B cell (primary cell): ENCODE measurements at regions not wholly inside any gene's neighbourhood (a gene's known extent, or its start where the extent isn't known, plus 50 kb on each side); places are given as distances from the start of the nearest gene placed in this dataset.

ENCODE experiments used
- ATAC-seq: fragments of 200-7000 bp; cut with Tn5 transposase; one replicate; pipeline ENCODE4 v1.10.0; 2021; ENCODE audit warnings: low read depth, mild to moderate bottlenecking, moderate number of reproducible peaks, moderate library complexity
- CTCF ChIA-PET: fragments of 350-600 bp; sonication (Branson Sonifier 250); formaldehyde crosslinking; loops from one replicate; lab custom pipeline; 2021; ENCODE audit warnings: antibody characterized with exemption, inconsistent platforms; lab: Charles Lee
- POLR2A ChIA-PET: fragments of 350-600 bp; sonication (Branson Sonifier 250); formaldehyde crosslinking; loops from one replicate; lab custom pipeline; 2021; ENCODE audit warnings: antibody characterized with exemption; lab: Charles Lee
- DNase-seq: peaks from one replicate; pipeline ENCODE4 v3.0.0; 2013
- H2AFZ ChIP-seq: 2 replicates; pipeline ENCODE4 v1.6.1; 2012; ENCODE audit warnings: mild to moderate bottlenecking, low read depth, low read length; ENCODE audit not compliant: insufficient read depth, poor library complexity, severe bottlenecking
- H3K27ac ChIP-seq, 2 donors: 1 replicate in 1 of 2; 2 replicates in 1 of 2; pipeline ENCODE4 v1.5.1; 2012 to 2013; ENCODE audit warnings: low read length in 2 of 2, mild to moderate bottlenecking in 2 of 2, moderate library complexity in 1 of 2
- H3K27me3 ChIP-seq, 4 experiments: fragments of 200-600 bp in 1 of 4; sonication (generic) in 1 of 4; replicated peaks in 1 of 4; 1 replicate in 2 of 4; 2 replicates in 2 of 4; pipeline versions ENCODE4 v1.6.1 to v1.7.0; 2013 to 2016; ENCODE audit warnings: low read length in 3 of 4, mild to moderate bottlenecking in 2 of 4, mixed read lengths in 1 of 4, moderate library complexity in 1 of 4; ENCODE audit not compliant: insufficient read depth in 4 of 4, control insufficient read depth in 3 of 4; ENCODE audit errors: control extremely low read depth in 1 of 4
- H3K36me3 ChIP-seq, 2 experiments: replicated peaks in 1 of 2; 1 replicate in 1 of 2; 2 replicates in 1 of 2; pipeline versions ENCODE4 v1.6.1 to v1.7.1; 2013; ENCODE audit warnings: low read length in 1 of 2; ENCODE audit not compliant: insufficient read depth in 2 of 2, control insufficient read depth in 1 of 2; ENCODE audit errors: control extremely low read depth in 1 of 2, extremely low read depth in 1 of 2
- H3K4me1 ChIP-seq, 2 donors: fragments of 200-600 bp in 1 of 2; sonication (generic) in 1 of 2; 1 replicate in 1 of 2; 2 replicates in 1 of 2; pipeline versions ENCODE4 v1.5.1 to v1.6.1; 2013 to 2017; ENCODE audit warnings: low read length in 2 of 2; ENCODE audit not compliant: control insufficient read depth in 2 of 2, insufficient read depth in 2 of 2
- H3K4me2 ChIP-seq: replicated peaks from 2 replicates; pipeline ENCODE3; 2012; ENCODE audit warnings: mild to moderate bottlenecking, low read depth, low read length; ENCODE audit not compliant: poor library complexity, severe bottlenecking
- H3K4me3 ChIP-seq, 5 experiments: fragments of 200-600 bp in 1 of 5; sonication (generic) in 1 of 5; 1 replicate in 3 of 5; 2 replicates in 2 of 5; pipeline versions ENCODE4 v1.5.1 to v1.7.0; 2011 to 2016; ENCODE audit warnings: low read length in 4 of 5, mild to moderate bottlenecking in 4 of 5, low read depth in 2 of 5, control low read depth in 1 of 5, moderate library complexity in 1 of 5; ENCODE audit not compliant: insufficient read depth in 1 of 5; ENCODE audit errors: control extremely low read depth in 1 of 5, extremely low read depth in 1 of 5
- H3K79me2 ChIP-seq: fragments of 200-600 bp; sonication (generic); one replicate; pipeline ENCODE4 v1.6.0; 2016; ENCODE audit warnings: low read length; ENCODE audit not compliant: control insufficient read depth, insufficient read depth
- H3K9ac ChIP-seq: fragments of 200-600 bp; sonication (generic); 2 replicates; pipeline ENCODE4 v1.6.1; 2017; ENCODE audit warnings: mild to moderate bottlenecking, low read length, moderate library complexity
- H3K9me3 ChIP-seq, 3 donors: one replicate each; pipeline versions ENCODE4 v1.6.1 to v1.7.1; 2013; ENCODE audit warnings: low read length in 2 of 3; ENCODE audit not compliant: control insufficient read depth in 2 of 3, insufficient read depth in 1 of 3; ENCODE audit errors: control extremely low read depth in 1 of 3
- H4K20me1 ChIP-seq: 2 replicates; pipeline ENCODE4 v1.6.0; 2012; ENCODE audit warnings: mild to moderate bottlenecking, low read length; ENCODE audit not compliant: insufficient read depth, control insufficient read depth, poor library complexity, severe bottlenecking
- H3K27ac Mint-ChIP-seq: one replicate; pipeline ENCODE4 v1.8.0; 2021; ENCODE audit warnings: mixed read lengths
- H3K27me3 Mint-ChIP-seq: one replicate; pipeline ENCODE4 v1.8.0; 2021; ENCODE audit warnings: mixed read lengths
- H3K4me1 Mint-ChIP-seq: one replicate; pipeline ENCODE4 v1.8.0; 2021; ENCODE audit warnings: mixed read lengths
- H3K4me3 Mint-ChIP-seq: one replicate; pipeline ENCODE4 v1.8.0; 2021; ENCODE audit warnings: mixed read lengths
- H3K9me3 Mint-ChIP-seq: one replicate; pipeline ENCODE4 v1.8.0; 2022; ENCODE audit warnings: mixed read lengths; ENCODE audit not compliant: insufficient read depth
- EZH2 ChIP-seq: IDR thresholded peaks from 2 replicates; pipeline ENCODE4 v1.6.1; 2012; ENCODE audit warnings: borderline replicate concordance, low read depth, mild to moderate bottlenecking, moderate library complexity, low read length; ENCODE audit not compliant: insufficient read depth, poor library complexity, severe bottlenecking
- WGBS: methylation state at CpG from one replicate; pipeline ENCODE4 v1.1.5; 2013; ENCODE audit warnings: missing lambda C conversion rate; ENCODE audit not compliant: insufficient coverage; 5-methylcytosine and 5-hydroxymethylcytosine counted together
- intact Hi-C: fragments of 100-400 bp; cut with micrococcal nuclease; formaldehyde crosslinking; loops from one replicate; pipeline ENCODE4 v1.10.0; 2022
- TF ChIP-seq, protein P1 (sequence below): fragments of 200-600 bp; IDR thresholded peaks from one replicate; pipeline ENCODE4 v1.8.0; 2022; ENCODE audit warnings: antibody characterized with exemption, mild to moderate bottlenecking

DNA sequence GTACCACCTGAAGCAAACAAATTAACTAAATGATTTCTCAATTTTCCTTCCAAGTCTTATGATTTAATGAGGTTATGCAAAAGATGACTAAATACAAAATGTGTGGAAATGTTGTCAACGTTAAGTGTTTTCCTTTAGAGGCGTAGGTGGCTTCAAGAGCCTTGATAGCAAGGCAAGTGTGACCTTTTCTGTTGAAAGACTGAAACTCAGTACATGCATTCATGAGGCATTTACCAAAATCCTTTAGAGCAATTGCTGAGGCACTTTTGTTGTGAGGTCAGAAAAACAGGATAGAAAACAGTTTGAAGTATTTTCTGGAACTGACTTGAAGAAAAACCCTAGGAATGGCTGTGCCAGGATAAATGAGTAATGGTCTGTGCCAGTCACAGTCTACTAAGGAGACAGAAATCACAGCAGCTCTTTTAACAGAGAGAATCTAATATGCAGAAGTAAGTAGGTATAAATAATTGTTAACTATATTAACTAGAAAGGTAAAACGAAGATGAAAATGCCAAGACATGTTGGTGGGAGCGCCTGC, 326.5 kb upstream of the CDH20 start:
- H3K4me2 ChIP-seq: no peak overlapping the region
- Mint-ChIP-seq H3K9me3 (no peaks in the 10 kb centered on the region), H3K27me3 (no peaks in the 10 kb centered on the region), H3K4me1 (no peaks in the 10 kb centered on the region), H3K4me3 (no peak overlapping the region), H3K27ac (no peak overlapping the region)
- no peaks in the 10 kb centered on the region for H3K36me3 ChIP-seq
- intact Hi-C loops: no loop called here
- H4K20me1 ChIP-seq: no peaks in the 10 kb centered on the region
- ChIA-PET CTCF (no interaction called here), POLR2A (no interaction called here)
- H3K27me3 ChIP-seq: no peaks in the 10 kb centered on the region
- DNase-seq (no peak), ATAC-seq (no peak)
- 84% methylated on average over 3 of the region's 4 CpGs for WGBS
- H2AFZ ChIP-seq: no peak overlapping the region
- H3K4me3 ChIP-seq: no peak overlapping the region
- H3K9me3 ChIP-seq: no peaks in the 10 kb centered on the region
- H3K9ac ChIP-seq: no peak overlapping the region
- H3K79me2 ChIP-seq: no peaks in the 10 kb centered on the region
- no peak for TF ChIP-seq EZH2
- TF ChIP-seq, protein P1, sequence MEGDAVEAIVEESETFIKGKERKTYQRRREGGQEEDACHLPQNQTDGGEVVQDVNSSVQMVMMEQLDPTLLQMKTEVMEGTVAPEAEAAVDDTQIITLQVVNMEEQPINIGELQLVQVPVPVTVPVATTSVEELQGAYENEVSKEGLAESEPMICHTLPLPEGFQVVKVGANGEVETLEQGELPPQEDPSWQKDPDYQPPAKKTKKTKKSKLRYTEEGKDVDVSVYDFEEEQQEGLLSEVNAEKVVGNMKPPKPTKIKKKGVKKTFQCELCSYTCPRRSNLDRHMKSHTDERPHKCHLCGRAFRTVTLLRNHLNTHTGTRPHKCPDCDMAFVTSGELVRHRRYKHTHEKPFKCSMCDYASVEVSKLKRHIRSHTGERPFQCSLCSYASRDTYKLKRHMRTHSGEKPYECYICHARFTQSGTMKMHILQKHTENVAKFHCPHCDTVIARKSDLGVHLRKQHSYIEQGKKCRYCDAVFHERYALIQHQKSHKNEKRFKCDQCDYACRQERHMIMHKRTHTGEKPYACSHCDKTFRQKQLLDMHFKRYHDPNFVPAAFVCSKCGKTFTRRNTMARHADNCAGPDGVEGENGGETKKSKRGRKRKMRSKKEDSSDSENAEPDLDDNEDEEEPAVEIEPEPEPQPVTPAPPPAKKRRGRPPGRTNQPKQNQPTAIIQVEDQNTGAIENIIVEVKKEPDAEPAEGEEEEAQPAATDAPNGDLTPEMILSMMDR: no peak
- no peaks in the 10 kb centered on the region for H3K4me1 ChIP-seq
- H3K27ac ChIP-seq: no peak overlapping the region

DNA sequence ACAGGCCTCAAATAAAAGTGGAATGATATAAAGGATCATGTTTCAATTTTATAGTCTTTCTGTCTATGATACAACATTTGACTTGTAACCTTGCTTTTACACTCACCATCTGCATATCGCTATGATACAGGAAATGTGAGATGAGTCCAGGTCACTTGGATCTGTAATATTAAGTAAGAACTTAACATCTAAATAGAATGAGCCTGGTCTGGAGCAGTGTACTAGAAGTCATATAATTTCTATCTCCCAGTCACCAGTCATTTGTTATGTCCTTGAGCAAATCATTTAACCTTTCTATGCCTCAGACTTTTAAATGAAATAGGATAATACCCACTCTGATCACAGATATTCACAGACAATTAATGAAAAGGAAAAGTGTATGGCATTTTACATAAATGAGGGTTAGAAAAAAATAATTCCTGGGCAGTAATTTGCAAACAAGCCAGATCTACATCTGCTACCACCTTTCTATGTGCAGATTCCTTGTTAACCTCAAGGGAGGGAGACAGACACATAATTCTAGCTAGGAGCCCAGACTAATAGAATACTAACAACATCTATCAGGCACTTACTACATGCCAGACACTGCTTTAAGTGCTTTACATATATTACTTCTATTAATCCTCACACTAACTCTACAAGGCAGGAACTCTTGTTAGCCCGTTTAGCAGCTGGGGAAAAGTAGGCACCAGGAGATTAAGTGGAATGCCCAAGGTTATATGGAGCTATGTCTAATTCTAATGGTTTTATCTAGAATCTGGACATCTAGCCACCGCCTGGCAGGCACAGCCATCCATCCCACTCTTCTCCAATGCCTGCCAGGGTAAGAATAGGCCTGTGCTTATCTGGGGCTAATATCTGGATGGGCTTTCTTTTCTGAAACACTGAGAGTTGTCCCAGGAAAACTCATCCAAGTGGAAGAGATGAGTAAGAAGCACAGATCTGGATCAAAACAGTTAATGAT, 313.6 kb upstream of the CDH20 start:
- Histone ChIP-seq H3K4me2 (no peak overlapping the region), H3K9ac (no peak overlapping the region), H3K79me2 (no peaks in the 10 kb centered on the region), H3K36me3 (no peaks in the 10 kb centered on the region), H3K4me3 (no peak overlapping the region), H3K27me3 (no peaks in the 10 kb centered on the region), H2AFZ (no peak overlapping the region), H3K9me3 (no peaks in the 10 kb centered on the region), H4K20me1 (no peaks in the 10 kb centered on the region), H3K4me1 (no peaks in the 10 kb centered on the region), H3K27ac (no peak overlapping the region)
- DNase-seq (no peak), ATAC-seq (no peak)
- no peaks in the 10 kb centered on the region for H3K27me3 Mint-ChIP-seq
- TF ChIP-seq, protein P1: no peak
- TF ChIP-seq EZH2: no peak
- no peak overlapping the region for H3K4me3 Mint-ChIP-seq
- CTCF ChIA-PET: no interaction called here
- H3K4me1 Mint-ChIP-seq: no peaks in the 10 kb centered on the region
- POLR2A ChIA-PET: no interaction called here
- no CpG with 5 or more reads among the region's 3 CpGs for WGBS
- intact Hi-C loops: no loop called here
- H3K27ac Mint-ChIP-seq: no peak overlapping the region
- H3K9me3 Mint-ChIP-seq: peaks cover 2% of the 10 kb centered on the region
